HG03520 (cell line): ENCODE measurements at regions not wholly inside any gene's neighbourhood (a gene's known extent, or its start where the extent isn't known, plus 50 kb on each side); places are given as distances from the start of the nearest gene placed in this dataset.
"Not testable (repeated sequence)": the region's sequence is repeated elsewhere in the genome, so short reads cannot be mapped to it uniquely, and the experiment has no call there.

Experiments used
- ATAC-seq: cut with Tn5 transposase; IDR thresholded peaks from one replicate; pipeline ENCODE4 v1.9.1; 2021; ENCODE audit warnings: mild to moderate bottlenecking, moderate library complexity; ENCODE audit not compliant: unreplicated experiment

- ATAC-seq, result not testable (repeated sequence)
These were observed 74.0 kb downstream of the TMEM121 start for GRCh38 chr14:105600195-105600938.

DNA sequence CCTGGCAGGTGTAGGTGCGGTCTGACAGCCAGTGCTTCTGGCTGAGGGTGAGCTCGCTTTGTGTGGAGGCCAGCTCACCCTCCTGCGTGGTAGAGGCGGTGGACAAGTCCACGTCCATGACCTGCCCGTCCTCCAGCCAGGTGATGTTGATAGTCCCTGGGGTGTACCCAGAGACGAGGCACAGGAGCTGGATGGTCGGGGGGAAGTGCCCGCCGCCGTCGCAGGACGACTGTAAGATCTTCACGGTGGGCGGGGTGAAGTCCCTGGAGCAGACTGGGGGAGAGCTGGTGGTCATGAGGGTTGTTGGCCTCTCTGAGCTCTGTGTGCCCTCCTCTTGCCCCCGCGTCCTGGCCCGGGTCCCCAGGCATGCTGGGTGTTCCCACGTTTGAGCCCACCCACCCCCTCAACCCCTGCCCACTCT lies 74.6 kb downstream of the TMEM121 start:
- no peak for ATAC-seq

DNA sequence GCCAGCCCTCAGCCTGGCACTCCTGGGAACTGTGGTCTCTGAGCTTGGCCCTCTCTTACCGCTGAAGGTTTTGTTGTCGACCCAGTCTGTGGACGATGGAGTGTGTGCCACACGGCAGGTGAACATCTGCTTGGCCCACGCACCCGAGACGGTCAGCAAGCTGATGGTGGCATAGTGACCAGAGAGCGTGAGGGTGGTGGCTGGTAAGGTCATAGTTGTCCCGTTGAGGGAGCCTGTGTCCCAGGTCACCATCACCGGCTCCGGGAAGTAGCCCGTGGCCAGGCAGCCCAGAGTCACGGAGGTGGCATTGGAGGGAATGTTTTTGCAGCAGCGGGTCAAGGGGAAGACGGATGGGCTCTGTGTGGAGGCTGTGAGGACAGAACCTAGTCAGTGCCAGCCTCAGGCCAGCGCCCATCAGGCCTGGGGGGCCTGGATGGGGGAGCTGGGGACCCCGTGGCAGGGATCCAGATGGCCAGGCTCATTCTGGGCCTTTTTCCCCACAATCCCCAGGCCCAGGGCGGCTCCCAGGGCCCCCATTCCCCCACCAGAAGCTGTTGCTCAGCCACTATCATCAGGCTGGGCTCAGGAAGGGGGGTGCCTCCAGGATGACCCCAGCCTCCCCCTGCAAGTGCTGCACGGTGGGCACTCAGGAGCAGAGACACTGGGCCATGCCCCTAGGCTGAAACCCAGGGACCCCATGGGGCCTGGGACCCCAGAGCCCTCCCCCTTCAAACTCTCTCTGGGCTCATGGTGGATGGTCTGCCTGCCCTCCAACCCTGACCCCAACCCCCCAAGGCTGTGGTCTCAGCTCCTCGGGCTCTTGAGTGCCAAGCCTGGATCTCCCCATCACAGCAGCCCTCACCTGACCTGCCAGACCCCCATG lies 75.2 kb downstream of the TMEM121 start:
- no peak for ATAC-seq

GRCh38 chr14:105602243-105602750 lies 75.9 kb downstream of the TMEM121 start:
- no peak for ATAC-seq

GRCh38 chr14:105602799-105603793 lies 76.7 kb downstream of the TMEM121 start:
- no peak for ATAC-seq

- not testable (repeated sequence) for ATAC-seq
These were observed 78.4 kb downstream of the TMEM121 start for GRCh38 chr14:105604531-105605463.

- ATAC-seq, result no peak
These were observed 79.3 kb downstream of the TMEM121 start for GRCh38 chr14:105605464-105606304.

DNA sequence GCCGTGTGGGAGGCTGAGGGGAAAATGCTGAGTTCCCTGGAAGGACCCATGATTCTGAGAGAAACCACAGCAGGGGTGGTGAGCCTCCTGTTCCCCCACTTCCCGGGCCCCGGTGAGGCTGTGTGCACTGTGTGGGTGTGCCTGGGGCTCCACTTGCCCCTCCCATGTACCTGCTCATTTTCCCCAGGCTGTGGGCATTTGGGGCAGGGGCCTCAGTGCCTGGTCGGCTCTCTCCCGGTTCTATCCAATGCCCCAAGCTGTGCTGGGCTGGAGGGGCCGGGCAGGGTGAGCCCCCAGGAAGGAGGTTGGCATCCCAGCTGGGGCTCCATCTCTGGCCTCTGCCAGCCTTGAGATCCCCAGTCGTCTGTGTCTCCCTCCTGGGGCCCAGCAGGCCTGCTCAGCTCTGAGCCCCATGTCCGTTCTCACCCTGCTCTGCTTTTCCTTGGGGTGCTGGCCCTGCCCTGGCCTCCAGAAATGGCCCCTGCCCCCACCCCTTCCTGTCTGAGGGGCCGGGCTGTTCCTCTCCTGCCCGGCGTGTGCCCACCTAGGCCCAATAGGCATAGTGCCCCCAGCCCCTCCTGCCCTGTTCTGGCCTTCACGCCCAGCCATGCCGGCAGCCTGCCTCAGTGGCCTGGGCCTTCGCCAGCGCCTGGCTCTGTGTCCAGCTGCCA lies 80.1 kb downstream of the TMEM121 start:
- not testable (repeated sequence) for ATAC-seq

DNA sequence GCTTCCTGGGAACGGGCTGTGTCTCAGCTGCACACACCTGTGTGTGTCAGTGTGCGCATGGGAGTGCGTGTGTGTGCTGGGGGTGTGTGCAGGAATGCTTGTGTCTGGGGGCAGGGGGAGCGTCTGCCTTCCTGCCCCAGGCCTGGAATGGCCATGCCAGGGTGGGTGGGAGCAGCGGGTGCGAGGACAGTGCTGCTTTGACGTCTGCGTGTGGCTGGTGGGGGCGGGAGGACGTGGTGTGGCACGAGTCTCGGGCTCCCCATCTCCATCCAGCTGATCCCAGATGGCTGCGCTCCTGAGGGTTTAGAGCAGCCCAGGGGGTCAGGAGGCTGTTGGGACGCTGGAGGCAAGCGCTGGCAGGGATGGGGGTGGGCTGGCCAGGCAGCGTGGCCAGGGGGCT lies 80.6 kb downstream of the TMEM121 start:
- not testable (repeated sequence) for ATAC-seq

DNA sequence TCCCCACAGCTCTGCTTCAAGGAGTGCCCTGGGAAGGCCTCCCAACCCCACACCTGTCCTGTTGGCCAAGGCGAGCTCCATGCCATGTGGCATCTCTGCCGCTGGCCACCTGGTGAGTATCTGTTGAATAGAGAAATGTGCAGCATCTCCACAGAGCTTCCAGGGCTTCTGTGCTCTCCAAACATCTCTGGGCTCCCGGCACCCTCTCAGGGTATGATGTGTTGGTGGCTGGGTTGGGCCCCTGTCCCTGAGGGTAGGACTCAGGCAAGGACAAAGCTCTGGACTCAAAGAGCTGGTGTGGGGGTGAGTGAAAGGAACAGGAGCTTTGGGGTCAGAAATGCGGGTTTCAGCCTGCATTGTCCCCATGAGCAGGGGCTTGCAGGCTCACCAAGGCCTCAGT lies 88.6 kb downstream of the TMEM121 start:
- not testable (repeated sequence) for ATAC-seq

- not testable (repeated sequence) for ATAC-seq
These were observed 89.8 kb downstream of the TMEM121 start for GRCh38 chr14:105615986-105616801.

- ATAC-seq, result no peak
These were observed 90.4 kb downstream of the TMEM121 start for GRCh38 chr14:105616802-105617192.

GRCh38 chr14:105617201-105617777 lies 90.9 kb downstream of the TMEM121 start:
- no peak for ATAC-seq

GRCh38 chr14:105617805-105618204 lies 91.4 kb downstream of the TMEM121 start:
- not testable (repeated sequence) for ATAC-seq

DNA sequence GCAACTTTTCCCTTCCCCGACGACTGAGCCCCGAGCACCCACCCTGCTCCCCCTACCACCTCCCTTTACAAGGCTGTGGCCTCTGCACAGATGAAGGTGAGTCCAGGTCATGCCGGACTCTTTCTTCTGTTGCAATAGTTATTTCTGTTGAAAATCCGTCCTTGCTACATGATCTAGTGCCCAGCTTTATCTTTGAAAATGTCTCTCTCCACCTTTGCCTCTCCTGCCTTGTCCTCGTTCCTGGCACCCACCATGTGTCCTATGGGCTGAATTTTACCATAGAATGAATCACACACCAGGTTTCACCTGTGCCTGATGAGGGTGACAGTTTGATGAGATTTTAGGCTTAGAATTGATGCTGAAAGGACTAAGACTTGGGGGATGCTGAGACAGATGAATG lies 92.9 kb downstream of the TMEM121 start:
- ATAC-seq, result not testable (repeated sequence)

DNA sequence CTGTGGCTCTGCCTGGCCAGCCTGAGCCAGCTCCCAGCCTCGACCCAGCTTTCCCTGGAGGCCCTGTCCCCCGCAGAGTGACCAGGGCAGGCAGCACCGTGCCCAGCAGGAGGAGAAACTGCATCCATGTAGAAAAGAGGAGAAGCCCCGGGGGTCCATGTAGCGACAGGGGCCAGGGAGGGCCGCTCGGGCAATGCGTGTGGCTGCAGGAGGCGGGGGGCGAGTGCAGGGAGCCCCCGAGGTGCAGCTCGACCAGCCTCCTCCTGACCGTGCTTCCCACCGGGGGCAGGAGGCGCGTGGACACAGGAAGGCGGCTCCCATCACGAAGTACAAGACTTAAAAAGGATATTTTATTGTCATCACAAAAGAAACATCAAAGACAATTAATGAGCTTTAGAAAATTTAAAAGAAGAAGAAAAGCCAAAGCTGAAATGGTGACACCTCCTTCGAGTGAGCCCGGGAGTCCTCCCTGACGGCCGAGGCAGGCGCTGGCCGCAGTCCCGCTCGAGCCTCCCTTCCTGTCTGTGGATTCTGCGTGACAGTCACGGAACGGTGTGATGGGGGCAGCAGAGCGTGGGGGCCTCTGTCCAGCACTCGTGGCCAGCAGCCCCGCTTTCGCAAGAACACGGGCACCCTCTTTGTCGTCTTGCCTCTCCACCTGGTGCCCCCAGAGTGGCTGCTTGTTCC lies 93.9 kb downstream of the TMEM121 start:
- ATAC-seq, result not testable (repeated sequence)
